Adrenal gland (tissue), 5 donors: ENCODE measurements at regions not wholly inside any gene's neighbourhood (a gene's known extent, or its start where the extent isn't known, plus 50 kb on each side); places are given as distances from the start of the nearest gene placed in this dataset.

Experiments
- CTCF ChIP-seq, 6 experiments: fragments of 450-650 bp in 4 of 6; fragments of 200-600 bp in 2 of 6; sonication (generic) in 1 of 6; IDR thresholded peaks; 1 replicate in 5 of 6; 2 replicates in 1 of 6; pipeline versions ENCODE4 v1.5.1 to v1.8.0; 2016 to 2021; ENCODE audit warnings: antibody characterized with exemption in 6 of 6, mild to moderate bottlenecking in 2 of 6, moderate library complexity in 1 of 6
- POLR2A ChIP-seq, 2 donors: fragments of 450-650 bp; IDR thresholded peaks; one replicate each; pipeline ENCODE4 v1.6.1; 2017; ENCODE audit warnings: antibody characterized with exemption in 2 of 2, mild to moderate bottlenecking in 2 of 2, moderate library complexity in 1 of 2
- donor health status: DM: no; HTN: no; CAD: no.

- peak; percentile 74 to 91 (median 85) for TF ChIP-seq CTCF (IDR thresholded peaks at IDR 0.05)
- TF ChIP-seq POLR2A (IDR thresholded peaks at IDR 0.05): no peak
Measured at GRCh38 chr16:77584205-77584859, 138.0 kb upstream of the NUDT7 start.
